GM23338 (cell line): ENCODE measurements at regions not wholly inside any gene's neighbourhood (a gene's known extent, or its start where the extent isn't known, plus 50 kb on each side); places are given as distances from the start of the nearest gene placed in this dataset.

Source experiments
- ATAC-seq: fragments of 200-7000 bp; cut with Tn5 transposase; 3 replicates; pipeline ENCODE4 v1.9.1; 2020
- DNase-seq: peaks from one replicate; pipeline ENCODE4 v3.0.0-alpha.2; 2015; ENCODE audit warnings: low spot score
- H2AFZ ChIP-seq: fragments of 200-600 bp; sonication (generic); 2 replicates; pipeline ENCODE4 v1.8.0; 2016; ENCODE audit warnings: antibody characterized with exemption, mild to moderate bottlenecking, moderate library complexity
- H3F3A ChIP-seq: fragments of 200-600 bp; sonication (generic); replicated peaks from 2 replicates; pipeline ENCODE4 v1.8.0; 2017; ENCODE audit warnings: antibody characterized with exemption, mixed run types, low read depth
- H3K27ac ChIP-seq: fragments of 200-600 bp; sonication (generic); 2 replicates; pipeline ENCODE4 v1.6.1; 2016; ENCODE audit warnings: low read depth
- H3K27me3 ChIP-seq: fragments of 200-600 bp; sonication (generic); 2 replicates; pipeline ENCODE4 v1.8.0; 2016; ENCODE audit warnings: mild to moderate bottlenecking, mixed run types, moderate library complexity; ENCODE audit not compliant: insufficient read depth
- H3K36me3 ChIP-seq: fragments of 200-600 bp; sonication (generic); 2 replicates; pipeline ENCODE4 v1.8.0; 2016; ENCODE audit warnings: mild to moderate bottlenecking; ENCODE audit not compliant: insufficient read depth
- H3K4me1 ChIP-seq: fragments of 200-600 bp; sonication (generic); 2 replicates; pipeline ENCODE4 v1.8.0; 2016; ENCODE audit warnings: mild to moderate bottlenecking, moderate library complexity; ENCODE audit not compliant: insufficient read depth
- H3K4me2 ChIP-seq: fragments of 200-600 bp; sonication (generic); 2 replicates; pipeline ENCODE4 v1.7.1; 2017; ENCODE audit warnings: mixed run types
- H3K4me3 ChIP-seq: fragments of 200-600 bp; sonication (generic); 2 replicates; pipeline ENCODE4 v1.6.1; 2016; ENCODE audit warnings: mixed run types
- H3K79me2 ChIP-seq: fragments of 200-600 bp; sonication (generic); replicated peaks from 2 replicates; pipeline ENCODE4 v1.8.0; 2017; ENCODE audit warnings: mild to moderate bottlenecking; ENCODE audit not compliant: insufficient read depth
- H3K9me2 ChIP-seq: fragments of 200-600 bp; sonication (generic); 2 replicates; pipeline ENCODE4 v1.8.0; 2017; ENCODE audit not compliant: insufficient read depth
- H4K20me1 ChIP-seq: fragments of 200-600 bp; sonication (generic); replicated peaks from 2 replicates; pipeline ENCODE4 v1.8.0; 2017; ENCODE audit warnings: mild to moderate bottlenecking; ENCODE audit not compliant: insufficient read depth
- H3K27ac Mint-ChIP-seq: 2 replicates; pipeline ENCODE4 v1.8.0; 2020; ENCODE audit warnings: inconsistent platforms, mild to moderate bottlenecking, moderate library complexity, mixed read lengths
- H3K27me3 Mint-ChIP-seq: 3 replicates; pipeline ENCODE4 v1.8.0; 2022; ENCODE audit warnings: low read depth, mild to moderate bottlenecking, moderate library complexity, mixed read lengths, inconsistent platforms; ENCODE audit not compliant: insufficient read depth, poor library complexity
- H3K36me3 Mint-ChIP-seq: 3 replicates; pipeline ENCODE4 v1.8.0; 2021; ENCODE audit warnings: low read depth, mild to moderate bottlenecking, inconsistent platforms, moderate library complexity, mixed read lengths
- H3K4me1 Mint-ChIP-seq: 3 replicates; pipeline ENCODE4 v1.8.0; 2020; ENCODE audit warnings: mild to moderate bottlenecking, inconsistent platforms, mixed read lengths
- H3K4me3 Mint-ChIP-seq: 3 replicates; pipeline ENCODE4 v1.8.0; 2021; ENCODE audit warnings: moderate library complexity, mild to moderate bottlenecking, inconsistent platforms, mixed read lengths
- H3K9me3 Mint-ChIP-seq: 3 replicates; pipeline ENCODE4 v1.8.0; 2020; ENCODE audit warnings: moderate library complexity, mild to moderate bottlenecking, inconsistent platforms, mixed read lengths
- ETS1 ChIP-seq: IDR thresholded peaks from 2 replicates; pipeline ENCODE4 v1.6.1; 2016; ENCODE audit warnings: antibody characterized with exemption
- EZH2 ChIP-seq: fragments of 200-600 bp; sonication (generic); IDR thresholded peaks from one replicate; pipeline ENCODE4 v1.8.0; 2017; ENCODE audit warnings: antibody characterized with exemption, mild to moderate bottlenecking, low read depth; ENCODE audit not compliant: unreplicated experiment
- NANOG ChIP-seq: IDR thresholded peaks from 2 replicates; pipeline ENCODE4 v1.6.1; 2016; ENCODE audit warnings: antibody characterized with exemption, borderline replicate concordance
- STAT1 ChIP-seq: IDR thresholded peaks from one replicate; pipeline ENCODE4 v1.6.1; 2016; ENCODE audit warnings: antibody characterized with exemption; ENCODE audit not compliant: unreplicated experiment
- ZNF331 ChIP-seq: fragments of 250-450 bp; sonication (Bioruptor Pico); IDR thresholded peaks from 2 replicates; pipeline ENCODE4 v1.5.0; 2020; ENCODE audit warnings: low read depth, mild to moderate bottlenecking, moderate library complexity
- ZNF462 ChIP-seq: fragments of 250-450 bp; sonication (Bioruptor Pico); IDR thresholded peaks from 2 replicates; pipeline ENCODE4 v1.5.0; 2020; ENCODE audit warnings: mild to moderate bottlenecking, moderate library complexity

GRCh38 chr1:222910699-222911098 is 95.9 kb downstream of the DISP1 start:
- Histone ChIP-seq H3K36me3 (no peaks in the 10 kb centered on the region), H4K20me1 (no peaks in the 10 kb centered on the region), H3K4me3 (no peak overlapping the region), H3K4me2 (no peak overlapping the region), H3K4me1 (no peaks in the 10 kb centered on the region), H3K27me3 (no peaks in the 10 kb centered on the region), H3K79me2 (no peaks in the 10 kb centered on the region), H3F3A (no peaks in the 10 kb centered on the region), H3K27ac (no peak overlapping the region), H2AFZ (no peak overlapping the region), H3K9me2 (no peaks in the 10 kb centered on the region)
- DNase-seq (no peak), ATAC-seq (no peak)
- no peak for TF ChIP-seq STAT1
- TF ChIP-seq ETS1: no peak
- no peak for TF ChIP-seq NANOG
- TF ChIP-seq EZH2: no peak
- TF ChIP-seq ZNF462 (CRISPR knock-in tag): no peak
- no peak for TF ChIP-seq ZNF331 (CRISPR knock-in tag)
- Mint-ChIP-seq H3K4me3 (no peak overlapping the region), H3K27ac (no peak overlapping the region), H3K36me3 (no peaks in the 10 kb centered on the region), H3K27me3 (peaks cover 3% of the 10 kb centered on the region), H3K9me3 (no peaks in the 10 kb centered on the region), H3K4me1 (0 out of 3 replicates have a peak, but pooled peaks cover 2% of the 10 kb centered on the region)
